B cell (primary cell): ENCODE measurements at regions not wholly inside any gene's neighbourhood (a gene's known extent, or its start where the extent isn't known, plus 50 kb on each side); places are given as distances from the start of the nearest gene placed in this dataset.

Experiments
- ATAC-seq: fragments of 200-7000 bp; cut with Tn5 transposase; one replicate; pipeline ENCODE4 v1.10.0; 2021; ENCODE audit warnings: low read depth, mild to moderate bottlenecking, moderate number of reproducible peaks, moderate library complexity
- CTCF ChIA-PET: fragments of 350-600 bp; sonication (Branson Sonifier 250); formaldehyde crosslinking; loops from one replicate; lab custom pipeline; 2021; ENCODE audit warnings: antibody characterized with exemption, inconsistent platforms; lab: Charles Lee
- POLR2A ChIA-PET: fragments of 350-600 bp; sonication (Branson Sonifier 250); formaldehyde crosslinking; loops from one replicate; lab custom pipeline; 2021; ENCODE audit warnings: antibody characterized with exemption; lab: Charles Lee
- DNase-seq: peaks from one replicate; pipeline ENCODE4 v3.0.0; 2013
- H2AFZ ChIP-seq: 2 replicates; pipeline ENCODE4 v1.6.1; 2012; ENCODE audit warnings: mild to moderate bottlenecking, low read depth, low read length; ENCODE audit not compliant: insufficient read depth, poor library complexity, severe bottlenecking
- H3K27ac ChIP-seq, 2 donors: 1 replicate in 1 of 2; 2 replicates in 1 of 2; pipeline ENCODE4 v1.5.1; 2012 to 2013; ENCODE audit warnings: low read length in 2 of 2, mild to moderate bottlenecking in 2 of 2, moderate library complexity in 1 of 2
- H3K27me3 ChIP-seq, 4 experiments: fragments of 200-600 bp in 1 of 4; sonication (generic) in 1 of 4; replicated peaks in 1 of 4; 1 replicate in 2 of 4; 2 replicates in 2 of 4; pipeline versions ENCODE4 v1.6.1 to v1.7.0; 2013 to 2016; ENCODE audit warnings: low read length in 3 of 4, mild to moderate bottlenecking in 2 of 4, mixed read lengths in 1 of 4, moderate library complexity in 1 of 4; ENCODE audit not compliant: insufficient read depth in 4 of 4, control insufficient read depth in 3 of 4; ENCODE audit errors: control extremely low read depth in 1 of 4
- H3K36me3 ChIP-seq, 2 experiments: replicated peaks in 1 of 2; 1 replicate in 1 of 2; 2 replicates in 1 of 2; pipeline versions ENCODE4 v1.6.1 to v1.7.1; 2013; ENCODE audit warnings: low read length in 1 of 2; ENCODE audit not compliant: insufficient read depth in 2 of 2, control insufficient read depth in 1 of 2; ENCODE audit errors: control extremely low read depth in 1 of 2, extremely low read depth in 1 of 2
- H3K4me1 ChIP-seq, 2 donors: fragments of 200-600 bp in 1 of 2; sonication (generic) in 1 of 2; 1 replicate in 1 of 2; 2 replicates in 1 of 2; pipeline versions ENCODE4 v1.5.1 to v1.6.1; 2013 to 2017; ENCODE audit warnings: low read length in 2 of 2; ENCODE audit not compliant: control insufficient read depth in 2 of 2, insufficient read depth in 2 of 2
- H3K4me2 ChIP-seq: replicated peaks from 2 replicates; pipeline ENCODE3; 2012; ENCODE audit warnings: mild to moderate bottlenecking, low read depth, low read length; ENCODE audit not compliant: poor library complexity, severe bottlenecking
- H3K4me3 ChIP-seq, 5 experiments: fragments of 200-600 bp in 1 of 5; sonication (generic) in 1 of 5; 1 replicate in 3 of 5; 2 replicates in 2 of 5; pipeline versions ENCODE4 v1.5.1 to v1.7.0; 2011 to 2016; ENCODE audit warnings: low read length in 4 of 5, mild to moderate bottlenecking in 4 of 5, low read depth in 2 of 5, control low read depth in 1 of 5, moderate library complexity in 1 of 5; ENCODE audit not compliant: insufficient read depth in 1 of 5; ENCODE audit errors: control extremely low read depth in 1 of 5, extremely low read depth in 1 of 5
- H3K79me2 ChIP-seq: fragments of 200-600 bp; sonication (generic); one replicate; pipeline ENCODE4 v1.6.0; 2016; ENCODE audit warnings: low read length; ENCODE audit not compliant: control insufficient read depth, insufficient read depth
- H3K9ac ChIP-seq: fragments of 200-600 bp; sonication (generic); 2 replicates; pipeline ENCODE4 v1.6.1; 2017; ENCODE audit warnings: mild to moderate bottlenecking, low read length, moderate library complexity
- H3K9me3 ChIP-seq, 3 donors: one replicate each; pipeline versions ENCODE4 v1.6.1 to v1.7.1; 2013; ENCODE audit warnings: low read length in 2 of 3; ENCODE audit not compliant: control insufficient read depth in 2 of 3, insufficient read depth in 1 of 3; ENCODE audit errors: control extremely low read depth in 1 of 3
- H4K20me1 ChIP-seq: 2 replicates; pipeline ENCODE4 v1.6.0; 2012; ENCODE audit warnings: mild to moderate bottlenecking, low read length; ENCODE audit not compliant: insufficient read depth, control insufficient read depth, poor library complexity, severe bottlenecking
- H3K27ac Mint-ChIP-seq: one replicate; pipeline ENCODE4 v1.8.0; 2021; ENCODE audit warnings: mixed read lengths
- H3K27me3 Mint-ChIP-seq: one replicate; pipeline ENCODE4 v1.8.0; 2021; ENCODE audit warnings: mixed read lengths
- H3K4me1 Mint-ChIP-seq: one replicate; pipeline ENCODE4 v1.8.0; 2021; ENCODE audit warnings: mixed read lengths
- H3K4me3 Mint-ChIP-seq: one replicate; pipeline ENCODE4 v1.8.0; 2021; ENCODE audit warnings: mixed read lengths
- H3K9me3 Mint-ChIP-seq: one replicate; pipeline ENCODE4 v1.8.0; 2022; ENCODE audit warnings: mixed read lengths; ENCODE audit not compliant: insufficient read depth
- EZH2 ChIP-seq: IDR thresholded peaks from 2 replicates; pipeline ENCODE4 v1.6.1; 2012; ENCODE audit warnings: borderline replicate concordance, low read depth, mild to moderate bottlenecking, moderate library complexity, low read length; ENCODE audit not compliant: insufficient read depth, poor library complexity, severe bottlenecking
- whole genome bisulfite sequencing: methylation state at CpG from one replicate; pipeline ENCODE4 v1.1.5; 2013; ENCODE audit warnings: missing lambda C conversion rate; ENCODE audit not compliant: insufficient coverage; 5-methylcytosine and 5-hydroxymethylcytosine counted together
- intact Hi-C: fragments of 100-400 bp; cut with micrococcal nuclease; formaldehyde crosslinking; loops from one replicate; pipeline ENCODE4 v1.10.0; 2022
- TF ChIP-seq, protein P1 (sequence below): fragments of 200-600 bp; IDR thresholded peaks from one replicate; pipeline ENCODE4 v1.8.0; 2022; ENCODE audit warnings: antibody characterized with exemption, mild to moderate bottlenecking

DNA sequence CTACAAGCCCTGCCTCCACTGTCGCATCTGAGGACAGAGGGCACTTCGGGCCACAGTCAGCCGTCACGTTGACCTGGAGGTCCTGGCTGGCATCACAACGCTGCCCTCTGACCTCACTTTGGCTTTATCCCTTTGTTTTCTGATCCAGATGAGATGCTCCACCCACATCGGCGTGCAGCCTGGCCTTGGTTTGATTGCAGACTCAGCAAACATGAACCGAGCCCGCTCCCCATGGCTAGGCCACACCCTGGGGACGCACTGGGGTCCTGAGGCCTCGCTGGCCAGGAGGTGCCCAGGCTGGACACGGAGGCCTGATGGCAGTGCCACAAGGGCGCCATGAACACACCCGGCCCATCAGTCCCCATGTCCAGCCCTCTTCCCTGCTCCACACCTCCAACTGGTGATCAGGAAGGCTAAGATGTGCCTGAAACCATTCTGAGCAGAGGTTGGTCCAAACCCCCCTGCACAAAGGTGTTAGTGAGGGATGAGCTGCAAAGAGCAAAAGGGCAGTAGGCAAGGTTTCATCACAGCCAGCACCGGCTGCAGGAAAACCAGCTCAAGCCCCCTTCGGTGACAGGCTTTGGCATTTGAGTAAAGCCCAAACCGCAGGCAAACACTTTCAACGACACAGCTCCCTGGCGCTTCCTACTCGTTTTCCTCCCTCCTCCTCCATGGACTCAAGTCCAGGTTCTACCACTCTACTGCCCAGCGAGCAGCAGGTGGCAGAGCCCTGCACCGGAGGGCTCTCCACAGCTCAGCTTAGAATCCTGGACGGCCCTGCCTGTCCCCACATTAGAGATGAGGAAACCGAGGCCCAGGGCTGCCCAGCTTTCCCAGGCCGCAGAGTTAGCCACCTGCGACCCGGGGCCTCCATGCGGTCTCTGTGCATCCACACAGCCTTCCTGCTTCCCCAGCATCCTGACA is 165.8 kb downstream of the NUP210 start:
- Histone ChIP-seq H3K4me3 (no peak overlapping the region), H3K27me3 (peaks cover 0 to 20% (median 3%) of the 10 kb centered on the region in 4 experiments), H3K9me3 (no peaks in the 10 kb centered on the region), H3K79me2 (no peaks in the 10 kb centered on the region), H4K20me1 (no peaks in the 10 kb centered on the region), H3K27ac (no peak overlapping the region), H3K4me1 (no peaks in the 10 kb centered on the region), H2AFZ (no peak overlapping the region), H3K4me2 (no peak overlapping the region), H3K9ac (no peak overlapping the region), H3K36me3 (no peaks in the 10 kb centered on the region)
- CTCF ChIA-PET: no interaction called here
- no peak for TF ChIP-seq EZH2
- TF ChIP-seq, protein P1, sequence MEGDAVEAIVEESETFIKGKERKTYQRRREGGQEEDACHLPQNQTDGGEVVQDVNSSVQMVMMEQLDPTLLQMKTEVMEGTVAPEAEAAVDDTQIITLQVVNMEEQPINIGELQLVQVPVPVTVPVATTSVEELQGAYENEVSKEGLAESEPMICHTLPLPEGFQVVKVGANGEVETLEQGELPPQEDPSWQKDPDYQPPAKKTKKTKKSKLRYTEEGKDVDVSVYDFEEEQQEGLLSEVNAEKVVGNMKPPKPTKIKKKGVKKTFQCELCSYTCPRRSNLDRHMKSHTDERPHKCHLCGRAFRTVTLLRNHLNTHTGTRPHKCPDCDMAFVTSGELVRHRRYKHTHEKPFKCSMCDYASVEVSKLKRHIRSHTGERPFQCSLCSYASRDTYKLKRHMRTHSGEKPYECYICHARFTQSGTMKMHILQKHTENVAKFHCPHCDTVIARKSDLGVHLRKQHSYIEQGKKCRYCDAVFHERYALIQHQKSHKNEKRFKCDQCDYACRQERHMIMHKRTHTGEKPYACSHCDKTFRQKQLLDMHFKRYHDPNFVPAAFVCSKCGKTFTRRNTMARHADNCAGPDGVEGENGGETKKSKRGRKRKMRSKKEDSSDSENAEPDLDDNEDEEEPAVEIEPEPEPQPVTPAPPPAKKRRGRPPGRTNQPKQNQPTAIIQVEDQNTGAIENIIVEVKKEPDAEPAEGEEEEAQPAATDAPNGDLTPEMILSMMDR: no peak
- Mint-ChIP-seq H3K4me3 (no peak overlapping the region), H3K27ac (no peak overlapping the region), H3K4me1 (no peaks in the 10 kb centered on the region), H3K9me3 (no peaks in the 10 kb centered on the region), H3K27me3 (peaks cover 52% of the 10 kb centered on the region)
- ATAC-seq: no peak
- POLR2A ChIA-PET: no interaction called here
- intact Hi-C loops: no loop called here
- WGBS: 87% methylated on average over 27 of the region's 28 CpGs
- no peak for DNase-seq

DNA sequence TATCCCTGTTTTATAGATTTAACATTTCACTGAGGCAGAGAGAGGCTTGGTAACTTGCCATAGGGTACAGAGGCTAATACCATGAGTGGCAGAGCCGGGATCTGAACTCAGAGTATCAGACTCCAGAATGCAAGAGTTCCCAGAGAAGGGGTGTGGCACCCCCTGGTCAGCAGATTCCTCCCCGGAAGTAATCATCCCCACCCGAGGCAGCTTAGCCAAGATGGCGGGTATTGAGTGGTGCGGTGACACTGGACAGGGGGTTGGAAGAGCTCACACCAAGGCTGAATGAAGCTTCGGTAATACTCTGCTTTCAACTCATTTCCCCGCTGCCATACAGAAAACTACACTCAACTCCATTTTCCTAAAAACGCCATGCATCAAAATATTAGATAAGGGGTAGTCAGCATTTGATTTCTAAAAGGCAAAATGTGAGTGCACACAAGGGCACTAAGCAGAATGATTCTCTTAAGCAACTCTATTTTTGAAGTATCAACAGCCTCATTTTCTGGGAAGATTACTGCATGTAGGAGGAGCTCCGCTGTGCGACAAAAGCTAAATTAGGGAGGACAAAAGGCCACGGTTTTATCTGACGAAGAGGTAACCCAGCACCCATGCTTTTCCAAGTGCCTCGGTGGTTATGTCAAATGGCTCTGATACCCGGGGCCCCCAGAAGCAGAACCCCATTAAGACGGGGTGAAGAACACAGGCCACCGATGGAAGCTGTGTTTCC is 166.7 kb downstream of the NUP210 start:
- Histone ChIP-seq H3K4me2 (no peak overlapping the region), H3K27ac (no peak overlapping the region), H3K4me3 (no peak overlapping the region), H3K79me2 (no peaks in the 10 kb centered on the region), H3K4me1 (no peaks in the 10 kb centered on the region), H3K27me3 (peaks cover 0 to 14% (median 3%) of the 10 kb centered on the region in 4 experiments), H2AFZ (no peak overlapping the region), H4K20me1 (no peaks in the 10 kb centered on the region), H3K36me3 (no peaks in the 10 kb centered on the region), H3K9me3 (no peaks in the 10 kb centered on the region), H3K9ac (no peak overlapping the region)
- ChIA-PET POLR2A (no interaction called here), CTCF (no interaction called here)
- TF ChIP-seq, protein P1: no peak
- no peak for TF ChIP-seq EZH2
- Mint-ChIP-seq H3K27me3 (peaks cover 53% of the 10 kb centered on the region), H3K4me3 (no peak overlapping the region), H3K9me3 (no peaks in the 10 kb centered on the region), H3K4me1 (no peaks in the 10 kb centered on the region), H3K27ac (no peak overlapping the region)
- 96% methylated on average over 9 of the region's 16 CpGs for WGBS
- no peak for ATAC-seq
- intact Hi-C loops: no loop called here
- DNase-seq: no peak
